Type B pancreatic cell (in vitro differentiated cells): ENCODE measurements at regions not wholly inside any gene's neighbourhood (a gene's known extent, or its start where the extent isn't known, plus 50 kb on each side); places are given as distances from the start of the nearest gene placed in this dataset.

ENCODE experiments used
- DNase-seq: peaks from one replicate; pipeline ENCODE4 v3.0.0; 2021; ENCODE audit warnings: mixed read lengths; ENCODE audit not compliant: unreplicated experiment; ENCODE audit errors: extremely low spot score
- H3K27ac Mint-ChIP-seq: 2 replicates; pipeline ENCODE4 v1.8.0; 2021; ENCODE audit warnings: mild to moderate bottlenecking, mixed read lengths
- H3K27me3 Mint-ChIP-seq: 2 replicates; pipeline ENCODE4 v1.8.0; 2021; ENCODE audit warnings: mixed read lengths
- H3K36me3 Mint-ChIP-seq: 2 replicates; pipeline ENCODE4 v1.8.0; 2021; ENCODE audit warnings: mixed read lengths
- H3K4me1 Mint-ChIP-seq: one replicate; pipeline ENCODE4 v1.8.0; 2021; ENCODE audit warnings: mixed read lengths; ENCODE audit not compliant: unreplicated experiment
- H3K4me3 Mint-ChIP-seq: 2 replicates; pipeline ENCODE4 v1.8.0; 2021; ENCODE audit warnings: mild to moderate bottlenecking, mixed read lengths
- H3K9me3 Mint-ChIP-seq: 2 replicates; pipeline ENCODE4 v1.8.0; 2021; ENCODE audit warnings: mixed read lengths
- TF ChIP-seq, protein P1 (sequence below): fragments of 200-600 bp; sonication (generic); conservative IDR thresholded peaks from 2 replicates; pipeline ENCODE4 v1.5.0; 2021; ENCODE audit warnings: antibody characterized with exemption, mild to moderate bottlenecking

DNA sequence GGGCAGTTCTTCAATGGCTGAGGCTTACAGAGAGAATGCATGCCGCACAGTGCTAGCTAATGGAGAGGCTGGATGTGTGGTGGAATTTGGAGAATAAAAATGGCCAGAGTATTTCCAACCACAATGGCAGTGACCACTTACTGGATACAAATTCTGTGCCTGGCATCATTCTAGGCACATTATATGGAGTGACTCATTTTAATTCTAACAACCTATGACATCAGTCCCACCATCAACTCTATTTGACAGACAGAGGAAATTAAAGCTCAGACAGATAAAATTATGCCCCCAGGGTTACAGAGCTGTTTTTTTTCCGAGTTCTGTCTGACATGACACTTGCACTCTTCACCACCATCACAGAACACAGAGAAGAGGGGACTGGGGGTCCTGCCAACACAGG is 105.6 kb upstream of the IL12B start:
- no peaks in the 10 kb centered on the region for H3K9me3 Mint-ChIP-seq
- no peak overlapping the region for H3K4me3 Mint-ChIP-seq
- no peak for DNase-seq
- no peak overlapping the region for H3K27ac Mint-ChIP-seq
- peaks cover 31% of the 10 kb centered on the region for H3K27me3 Mint-ChIP-seq
- peaks cover 4% of the 10 kb centered on the region for H3K4me1 Mint-ChIP-seq
- TF ChIP-seq, protein P1, sequence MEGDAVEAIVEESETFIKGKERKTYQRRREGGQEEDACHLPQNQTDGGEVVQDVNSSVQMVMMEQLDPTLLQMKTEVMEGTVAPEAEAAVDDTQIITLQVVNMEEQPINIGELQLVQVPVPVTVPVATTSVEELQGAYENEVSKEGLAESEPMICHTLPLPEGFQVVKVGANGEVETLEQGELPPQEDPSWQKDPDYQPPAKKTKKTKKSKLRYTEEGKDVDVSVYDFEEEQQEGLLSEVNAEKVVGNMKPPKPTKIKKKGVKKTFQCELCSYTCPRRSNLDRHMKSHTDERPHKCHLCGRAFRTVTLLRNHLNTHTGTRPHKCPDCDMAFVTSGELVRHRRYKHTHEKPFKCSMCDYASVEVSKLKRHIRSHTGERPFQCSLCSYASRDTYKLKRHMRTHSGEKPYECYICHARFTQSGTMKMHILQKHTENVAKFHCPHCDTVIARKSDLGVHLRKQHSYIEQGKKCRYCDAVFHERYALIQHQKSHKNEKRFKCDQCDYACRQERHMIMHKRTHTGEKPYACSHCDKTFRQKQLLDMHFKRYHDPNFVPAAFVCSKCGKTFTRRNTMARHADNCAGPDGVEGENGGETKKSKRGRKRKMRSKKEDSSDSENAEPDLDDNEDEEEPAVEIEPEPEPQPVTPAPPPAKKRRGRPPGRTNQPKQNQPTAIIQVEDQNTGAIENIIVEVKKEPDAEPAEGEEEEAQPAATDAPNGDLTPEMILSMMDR = no peak
- no peaks in the 10 kb centered on the region for H3K36me3 Mint-ChIP-seq

DNA sequence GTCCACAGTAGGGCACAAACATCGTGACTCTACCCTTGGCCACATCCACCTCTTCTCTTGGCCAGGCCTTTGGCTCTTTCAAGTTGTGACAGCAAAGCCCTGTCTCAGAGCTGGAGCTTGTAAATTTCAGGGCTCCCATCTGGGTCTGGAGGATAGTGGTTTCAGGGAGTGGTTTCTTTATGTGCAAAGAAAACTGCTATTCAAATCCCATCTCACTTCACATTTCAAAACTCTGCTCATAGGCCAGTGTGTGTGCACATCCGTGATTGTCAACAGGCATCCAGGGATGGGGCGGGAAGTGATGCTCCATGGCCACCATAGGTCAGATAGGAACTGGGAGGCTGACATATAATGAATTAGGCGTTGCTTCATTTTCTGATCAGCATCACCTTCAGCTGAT is 107.8 kb upstream of the IL12B start:
- Mint-ChIP-seq H3K4me3 (no peak overlapping the region), H3K4me1 (peaks cover 4% of the 10 kb centered on the region), H3K27me3 (peaks cover 34% of the 10 kb centered on the region)

DNA sequence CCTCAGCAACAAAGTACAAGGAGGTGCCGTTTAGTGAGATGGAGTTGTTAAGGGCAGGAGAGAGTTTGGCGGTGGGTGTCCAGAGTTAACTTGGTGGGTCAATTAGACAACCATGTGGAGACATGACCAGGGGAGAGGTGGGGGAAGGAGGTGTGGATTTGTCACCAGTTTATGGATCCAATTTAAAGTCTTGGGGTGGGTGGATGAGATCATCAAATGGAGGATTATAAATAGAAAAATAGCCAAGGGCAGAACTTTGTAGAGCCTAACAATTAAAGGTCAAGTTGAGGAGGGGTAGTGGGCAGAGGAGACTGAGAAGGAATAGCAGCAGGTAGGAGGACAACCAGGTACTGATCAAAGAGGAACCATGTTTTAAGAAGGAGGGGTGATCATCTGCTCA is 108.7 kb upstream of the IL12B start:
- Mint-ChIP-seq H3K27ac (no peak overlapping the region), H3K36me3 (no peaks in the 10 kb centered on the region), H3K27me3 (peaks cover 33% of the 10 kb centered on the region), H3K4me1 (peaks cover 4% of the 10 kb centered on the region), H3K4me3 (no peak overlapping the region), H3K9me3 (no peaks in the 10 kb centered on the region)
- TF ChIP-seq, protein P1 = no peak
- no peak for DNase-seq

More for the DNA sequence above, 107.8 kb upstream of the IL12B start:
- H3K36me3 Mint-ChIP-seq = no peaks in the 10 kb centered on the region
- no peak overlapping the region for H3K27ac Mint-ChIP-seq
- H3K9me3 Mint-ChIP-seq = no peaks in the 10 kb centered on the region
- TF ChIP-seq, protein P1 = no peak
- no peak for DNase-seq

DNA sequence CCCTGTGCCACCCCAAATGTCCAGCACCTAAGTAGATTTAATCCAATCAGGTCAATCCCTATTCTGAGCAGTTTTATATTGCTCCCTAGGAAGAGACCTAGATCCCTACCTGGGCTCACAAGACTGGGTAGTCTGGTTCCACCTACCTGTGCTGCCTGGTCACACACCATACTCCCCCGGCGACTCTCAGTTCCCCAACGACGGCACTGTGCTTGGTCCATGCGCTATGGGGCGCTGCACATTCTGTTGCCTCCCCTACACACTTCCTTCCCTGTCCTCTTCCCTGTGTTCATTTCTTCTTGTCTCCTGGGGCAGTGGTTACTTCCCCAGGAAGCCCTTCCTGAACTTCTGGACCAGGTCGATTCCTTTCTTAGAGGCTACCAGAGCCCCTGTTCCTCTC is 109.9 kb upstream of the IL12B start:
- TF ChIP-seq, protein P1 = no peak
- Mint-ChIP-seq H3K27me3 (peaks cover 35% of the 10 kb centered on the region), H3K36me3 (no peaks in the 10 kb centered on the region), H3K27ac (no peak overlapping the region), H3K4me3 (no peak overlapping the region), H3K4me1 (peaks cover 3% of the 10 kb centered on the region), H3K9me3 (no peaks in the 10 kb centered on the region)
- DNase-seq = no peak

DNA sequence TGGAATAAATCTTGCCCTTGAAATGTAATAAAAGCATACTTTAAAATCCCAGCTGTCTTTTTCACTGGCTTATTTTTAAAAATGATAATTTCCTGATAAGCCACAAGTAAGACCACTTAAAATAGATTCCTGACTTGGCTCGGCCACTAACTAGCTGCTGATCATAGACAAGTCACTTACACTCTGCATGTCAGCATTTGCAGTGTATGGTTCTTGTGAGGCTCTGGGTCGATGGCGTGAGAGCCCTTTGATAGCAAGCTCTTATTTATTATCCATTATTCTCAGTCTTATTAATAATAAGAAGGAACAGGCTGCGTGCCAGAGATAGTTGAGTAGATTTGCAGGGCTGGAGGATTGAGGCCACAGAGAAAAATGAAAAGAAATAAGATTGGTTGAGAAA is 110.7 kb upstream of the IL12B start:
- H3K27ac Mint-ChIP-seq = no peak overlapping the region
- no peak overlapping the region for H3K4me3 Mint-ChIP-seq
- H3K9me3 Mint-ChIP-seq = no peaks in the 10 kb centered on the region
- no peaks in the 10 kb centered on the region for H3K36me3 Mint-ChIP-seq
- H3K27me3 Mint-ChIP-seq = peaks cover 39% of the 10 kb centered on the region
- peaks cover 3% of the 10 kb centered on the region for H3K4me1 Mint-ChIP-seq
- no peak for DNase-seq
- TF ChIP-seq, protein P1 = no peak

DNA sequence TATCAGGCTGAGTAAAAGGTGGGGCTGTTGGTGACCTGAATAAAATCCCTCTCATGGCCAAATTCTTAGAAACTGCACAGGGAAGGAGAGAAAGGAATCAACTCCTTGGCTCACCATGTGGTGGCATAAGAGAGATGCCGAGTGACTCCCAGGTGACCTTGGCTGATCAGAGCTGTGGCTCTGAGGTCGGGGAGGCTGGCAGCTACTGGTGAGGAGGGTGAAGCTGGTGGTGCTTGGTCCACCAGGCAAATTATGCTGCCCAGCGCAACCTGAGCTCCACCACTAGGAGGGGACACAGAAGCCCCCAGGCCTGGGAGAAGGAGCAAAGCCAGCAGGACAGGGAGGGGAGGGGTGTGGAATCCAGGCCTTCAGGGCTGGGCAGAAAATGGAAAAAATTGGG is 111.2 kb upstream of the IL12B start:
- TF ChIP-seq, protein P1 = peak; percentile 54
- DNase-seq = no peak
- Mint-ChIP-seq H3K36me3 (no peaks in the 10 kb centered on the region), H3K27ac (peak overlapping the region; percentile 52), H3K9me3 (no peaks in the 10 kb centered on the region), H3K27me3 (peaks cover 38% of the 10 kb centered on the region), H3K4me3 (no peak overlapping the region), H3K4me1 (peaks cover 3% of the 10 kb centered on the region)
